Stimulated activated CD8-positive, alpha-beta memory T cell treated with anti-CD3 and anti-CD28 coated beads, Interleukin-12 subunit alpha, Interleukin-12 subunit beta, amount 100 ng/mL, for 4 hours (primary cell): ENCODE measurements at regions not wholly inside any gene's neighbourhood (a gene's known extent, or its start where the extent isn't known, plus 50 kb on each side); places are given as distances from the start of the nearest gene placed in this dataset.

Experiments used
- DNase-seq: peaks from one replicate; pipeline ENCODE4 v3.0.0-alpha.2; 2020; ENCODE audit warnings: low read depth

- DNase-seq, result no peak
Observed at GRCh38 chr2:126774761-126775160, 118.8 kb downstream of the GYPC start.

- no peak for DNase-seq
Observed at GRCh38 chr2:126775300-126775985, 119.5 kb downstream of the GYPC start.

- no peak for DNase-seq
Observed at GRCh38 chr2:126776255-126776654, 120.3 kb downstream of the GYPC start.

GRCh38 chr2:126776692-126777619 lies 121.0 kb downstream of the GYPC start:
- peak; percentile 69 for DNase-seq

- DNase-seq, result no peak
Observed at GRCh38 chr2:126777620-126777978, 121.1 kb upstream of the TEX51 start.

GRCh38 chr2:126778561-126779501 lies 119.9 kb upstream of the TEX51 start:
- DNase-seq, result no peak

GRCh38 chr2:126781206-126781605 lies 117.5 kb upstream of the TEX51 start:
- no peak for DNase-seq

- DNase-seq, result no peak
Observed at GRCh38 chr2:126781806-126782205, 116.9 kb upstream of the TEX51 start.

GRCh38 chr2:126782648-126783047 lies 116.0 kb upstream of the TEX51 start:
- DNase-seq, result no peak

GRCh38 chr2:126783341-126783740 lies 115.3 kb upstream of the TEX51 start:
- no peak for DNase-seq

GRCh38 chr2:126784045-126784444 lies 114.6 kb upstream of the TEX51 start:
- DNase-seq, result no peak

- DNase-seq, result no peak
Observed at GRCh38 chr2:126784621-126785020, 114.1 kb upstream of the TEX51 start.

GRCh38 chr2:126785236-126785635 lies 113.5 kb upstream of the TEX51 start:
- DNase-seq, result no peak

GRCh38 chr2:126785862-126786261 lies 112.8 kb upstream of the TEX51 start:
- no peak for DNase-seq

GRCh38 chr2:126786765-126787164 lies 111.9 kb upstream of the TEX51 start:
- DNase-seq, result no peak

GRCh38 chr2:126787289-126787688 lies 111.4 kb upstream of the TEX51 start:
- DNase-seq, result no peak

GRCh38 chr2:126788113-126788512 lies 110.6 kb upstream of the TEX51 start:
- DNase-seq, result no peak

GRCh38 chr2:126788652-126789051 lies 110.0 kb upstream of the TEX51 start:
- DNase-seq, result no peak

GRCh38 chr2:126790987-126791780 lies 107.5 kb upstream of the TEX51 start:
- no peak for DNase-seq

GRCh38 chr2:126792186-126792585 lies 106.5 kb upstream of the TEX51 start:
- no peak for DNase-seq

GRCh38 chr2:126792993-126793392 lies 105.7 kb upstream of the TEX51 start:
- DNase-seq, result no peak
